Suppressor macrophage treated with lipopolysaccharide for 4 hours (primary cell): ENCODE measurements at regions not wholly inside any gene's neighbourhood (a gene's known extent, or its start where the extent isn't known, plus 50 kb on each side); places are given as distances from the start of the nearest gene placed in this dataset.

Experiments used
- DNase-seq: peaks from one replicate; pipeline ENCODE4 v3.0.0-alpha.2; 2020

GRCh38 chr2:41943159-41943558 is 104.7 kb upstream of the PKDCC start:
- no peak for DNase-seq

- DNase-seq: no peak
Measured at GRCh38 chr2:41944220-41944880, 103.5 kb upstream of the PKDCC start.

GRCh38 chr2:41947701-41948396 is 100.0 kb upstream of the PKDCC start:
- no peak for DNase-seq

GRCh38 chr2:41948397-41948763 is 99.4 kb upstream of the PKDCC start:
- DNase-seq: no peak

GRCh38 chr2:41949091-41949882 is 98.5 kb upstream of the PKDCC start:
- DNase-seq: no peak

- DNase-seq: no peak
Measured at GRCh38 chr2:41949883-41950665, 97.7 kb upstream of the PKDCC start.

- DNase-seq: no peak
Measured at GRCh38 chr2:41950666-41950960, 97.2 kb upstream of the PKDCC start.

- DNase-seq: no peak
Measured at GRCh38 chr2:41954304-41955291, 93.2 kb upstream of the PKDCC start.

GRCh38 chr2:41955316-41956043 is 92.3 kb upstream of the PKDCC start:
- no peak for DNase-seq

GRCh38 chr2:41957431-41957830 is 90.4 kb upstream of the PKDCC start:
- DNase-seq: no peak

GRCh38 chr2:41958251-41958650 is 89.6 kb upstream of the PKDCC start:
- DNase-seq: no peak

- no peak for DNase-seq
Measured at GRCh38 chr2:41958775-41959174, 89.0 kb upstream of the PKDCC start.

GRCh38 chr2:41959760-41960159 is 88.1 kb upstream of the PKDCC start:
- no peak for DNase-seq

GRCh38 chr2:41962922-41963622 is 84.7 kb upstream of the PKDCC start:
- DNase-seq: no peak

- DNase-seq: no peak
Measured at GRCh38 chr2:41963661-41964525, 83.9 kb upstream of the PKDCC start.

GRCh38 chr2:41965173-41965908 is 82.5 kb upstream of the PKDCC start:
- no peak for DNase-seq

- no peak for DNase-seq
Measured at GRCh38 chr2:41965909-41966295, 81.9 kb upstream of the PKDCC start.

GRCh38 chr2:41966431-41966893 is 81.4 kb upstream of the PKDCC start:
- DNase-seq: no peak

GRCh38 chr2:41966920-41967319 is 80.9 kb upstream of the PKDCC start:
- no peak for DNase-seq
